CD14-positive monocyte (primary cell): ENCODE measurements at regions not wholly inside any gene's neighbourhood (a gene's known extent, or its start where the extent isn't known, plus 50 kb on each side); places are given as distances from the start of the nearest gene placed in this dataset.

ENCODE experiments used
- DNase-seq, 3 donors: peaks; one replicate each; pipeline ENCODE4 v3.0.0-alpha.2; 2011 to 2022
- H2AFZ ChIP-seq: 2 replicates; pipeline ENCODE4 v1.6.0; 2012; ENCODE audit warnings: mild to moderate bottlenecking, low read depth, low read length, inconsistent platforms; ENCODE audit not compliant: insufficient read depth, poor library complexity, severe bottlenecking
- H3K27ac ChIP-seq, 2 donors: 1 replicate in 1 of 2; 2 replicates in 1 of 2; pipeline ENCODE4 v1.5.1; 2012 to 2013; ENCODE audit warnings: low read length in 2 of 2, control low read depth in 1 of 2, inconsistent platforms in 1 of 2, low read depth in 1 of 2, mild to moderate bottlenecking in 1 of 2
- H3K27me3 ChIP-seq, 2 donors: one replicate each; pipeline versions ENCODE4 v1.6.0 to v1.6.1; 2011 to 2013; ENCODE audit warnings: low read length in 2 of 2; ENCODE audit not compliant: control insufficient read depth in 2 of 2, insufficient read depth in 2 of 2
- H3K36me3 ChIP-seq, 2 donors: replicated peaks in 1 of 2; 1 replicate in 1 of 2; 2 replicates in 1 of 2; pipeline versions ENCODE4 v1.5.1 to v1.6.1; 2012 to 2013; ENCODE audit warnings: low read length in 2 of 2, control low read depth in 1 of 2, inconsistent platforms in 1 of 2, mild to moderate bottlenecking in 1 of 2; ENCODE audit not compliant: insufficient read depth in 2 of 2, control insufficient read depth in 1 of 2
- H3K4me1 ChIP-seq, 2 donors: 1 replicate in 1 of 2; 2 replicates in 1 of 2; pipeline versions ENCODE4 v1.5.1 to v1.6.1; 2012 to 2013; ENCODE audit warnings: low read length in 2 of 2, control low read depth in 1 of 2, inconsistent platforms in 1 of 2, mild to moderate bottlenecking in 1 of 2, moderate library complexity in 1 of 2; ENCODE audit not compliant: insufficient read depth in 2 of 2, control insufficient read depth in 1 of 2
- H3K4me2 ChIP-seq: replicated peaks from 2 replicates; pipeline ENCODE3; 2012; ENCODE audit warnings: low read length, moderate library complexity, mild to moderate bottlenecking; ENCODE audit not compliant: poor library complexity, severe bottlenecking; ENCODE audit errors: extremely low read depth
- H3K4me3 ChIP-seq, 3 experiments: fragments of 200-600 bp in 1 of 3; sonication (generic) in 1 of 3; replicated peaks in 1 of 3; 1 replicate in 2 of 3; 2 replicates in 1 of 3; pipeline ENCODE4 v1.5.1; 2011 to 2013; ENCODE audit warnings: low read length in 3 of 3, mild to moderate bottlenecking in 3 of 3, control low read depth in 2 of 3, low read depth in 2 of 3, inconsistent platforms in 1 of 3, moderate library complexity in 1 of 3
- H3K79me2 ChIP-seq: 2 replicates; pipeline ENCODE4 v1.6.0; 2012; ENCODE audit warnings: mild to moderate bottlenecking, control low read depth, inconsistent platforms, low read length, moderate library complexity; ENCODE audit not compliant: insufficient read depth
- H3K9ac ChIP-seq: 2 replicates; pipeline ENCODE4 v1.6.0; 2017; ENCODE audit warnings: low read length, mild to moderate bottlenecking; ENCODE audit not compliant: insufficient read depth, poor library complexity, severe bottlenecking
- H3K9me3 ChIP-seq, 2 donors: replicated peaks in 1 of 2; 1 replicate in 1 of 2; 2 replicates in 1 of 2; pipeline versions ENCODE4 v1.5.1 to v1.6.1; 2012 to 2013; ENCODE audit warnings: low read length in 2 of 2, control low read depth in 1 of 2; ENCODE audit not compliant: control insufficient read depth in 1 of 2, insufficient read depth in 1 of 2
- H4K20me1 ChIP-seq: 2 replicates; pipeline ENCODE4 v1.6.0; 2012; ENCODE audit warnings: mild to moderate bottlenecking, low read length, control low read depth, moderate library complexity; ENCODE audit not compliant: insufficient read depth
- H3K27ac Mint-ChIP-seq, 7 donors: one replicate each; pipeline ENCODE4 v1.8.0; 2020; ENCODE audit warnings: mild to moderate bottlenecking in 7 of 7, mixed read lengths in 7 of 7, moderate library complexity in 6 of 7, inconsistent platforms in 2 of 7
- H3K27me3 Mint-ChIP-seq, 3 donors: one replicate each; pipeline ENCODE4 v1.8.0; 2021 to 2022; ENCODE audit warnings: low read depth in 3 of 3, mild to moderate bottlenecking in 3 of 3, mixed read lengths in 3 of 3, moderate library complexity in 3 of 3, inconsistent platforms in 1 of 3
- H3K36me3 Mint-ChIP-seq, 2 donors: one replicate each; pipeline ENCODE4 v1.8.0; 2020; ENCODE audit warnings: mixed read lengths in 2 of 2, inconsistent platforms in 1 of 2, mild to moderate bottlenecking in 1 of 2
- H3K4me1 Mint-ChIP-seq: one replicate; pipeline ENCODE4 v1.8.0; 2020; ENCODE audit warnings: mild to moderate bottlenecking, mixed read lengths
- H3K4me3 Mint-ChIP-seq, 2 donors: one replicate each; pipeline ENCODE4 v1.8.0; 2020; ENCODE audit warnings: mild to moderate bottlenecking in 2 of 2, mixed read lengths in 2 of 2, moderate library complexity in 1 of 2
- H3K9me3 Mint-ChIP-seq, 7 donors: one replicate each; pipeline ENCODE4 v1.8.0; 2020 to 2022; ENCODE audit warnings: mixed read lengths in 7 of 7, mild to moderate bottlenecking in 6 of 7, moderate library complexity in 6 of 7, inconsistent platforms in 2 of 7
- WGBS: methylation state at CpG from one replicate; pipeline ENCODE4 v1.1.5; 2013; ENCODE audit warnings: missing lambda C conversion rate; ENCODE audit not compliant: insufficient coverage; 5-methylcytosine and 5-hydroxymethylcytosine counted together
- intact Hi-C, 2 donors: fragments of 100-400 bp; cut with micrococcal nuclease; formaldehyde crosslinking; loops; one replicate each; pipeline versions ENCODE4 v1.15.0 to v1.15.1; 2023
- TF ChIP-seq, protein P1 (sequence below): fragments of 200-600 bp; IDR thresholded peaks from one replicate; pipeline ENCODE4 v1.8.0; 2022; ENCODE audit warnings: antibody characterized with exemption, mild to moderate bottlenecking

DNA sequence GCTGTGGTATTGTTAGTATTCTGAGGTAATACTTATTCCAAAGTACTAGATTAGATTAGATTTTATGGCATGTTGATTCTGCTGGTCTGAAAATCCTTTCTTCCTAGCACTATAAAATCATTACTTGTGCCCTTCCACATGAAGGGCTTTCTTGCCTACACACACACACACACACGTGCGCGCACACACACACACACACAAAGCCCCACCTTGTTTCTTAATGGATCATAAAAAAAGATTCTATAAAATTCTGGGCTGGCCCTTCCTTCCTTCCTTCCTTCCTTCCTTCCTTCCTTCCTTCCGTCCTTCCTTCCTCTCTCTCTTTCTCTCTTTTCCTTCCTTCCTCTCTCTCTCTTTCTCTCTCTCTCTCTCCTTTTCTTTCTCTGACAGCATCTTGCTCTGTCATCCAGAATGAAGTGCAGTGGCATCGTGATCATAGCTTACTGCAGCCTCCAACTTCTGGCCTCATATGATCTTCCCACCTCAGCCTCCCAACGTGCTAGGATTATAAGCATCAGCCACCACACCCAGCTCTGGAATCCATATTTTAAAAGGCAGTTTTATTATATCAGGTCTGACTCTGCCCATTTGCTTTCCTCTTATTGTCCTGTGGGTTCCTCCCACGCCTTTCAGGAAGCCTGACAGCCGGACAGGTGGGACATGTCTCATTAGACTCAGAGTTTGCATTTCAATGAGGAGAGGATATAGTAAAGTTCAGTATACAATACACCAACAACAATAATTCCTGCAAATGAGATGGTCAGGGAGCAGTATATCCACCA lies 321.1 kb downstream of the PIK3C3 start:
- H3K4me2 ChIP-seq: no peak overlapping the region
- no peaks in the 10 kb centered on the region for H3K79me2 ChIP-seq
- no peaks in the 10 kb centered on the region for H3K36me3 ChIP-seq
- no peak for DNase-seq
- no peak overlapping the region for H3K27ac ChIP-seq
- H3K9ac ChIP-seq: no peak overlapping the region
- H3K27ac Mint-ChIP-seq: no peak overlapping the region
- H3K9me3 ChIP-seq: no peaks in the 10 kb centered on the region
- intact Hi-C loops: no loop called here
- no peaks in the 10 kb centered on the region for H3K27me3 ChIP-seq
- no peaks in the 10 kb centered on the region for H3K36me3 Mint-ChIP-seq
- no peaks in the 10 kb centered on the region for H4K20me1 ChIP-seq
- H3K4me1 Mint-ChIP-seq: no peaks in the 10 kb centered on the region
- H2AFZ ChIP-seq: no peak overlapping the region
- WGBS: 50% methylated on average over 4 of the region's 8 CpGs
- H3K4me3 ChIP-seq: no peak overlapping the region
- H3K4me3 Mint-ChIP-seq: no peak overlapping the region
- H3K27me3 Mint-ChIP-seq: peaks cover 0 to 4% (median 3%) of the 10 kb centered on the region in 3 donors
- no peaks in the 10 kb centered on the region for H3K4me1 ChIP-seq
- TF ChIP-seq, protein P1, sequence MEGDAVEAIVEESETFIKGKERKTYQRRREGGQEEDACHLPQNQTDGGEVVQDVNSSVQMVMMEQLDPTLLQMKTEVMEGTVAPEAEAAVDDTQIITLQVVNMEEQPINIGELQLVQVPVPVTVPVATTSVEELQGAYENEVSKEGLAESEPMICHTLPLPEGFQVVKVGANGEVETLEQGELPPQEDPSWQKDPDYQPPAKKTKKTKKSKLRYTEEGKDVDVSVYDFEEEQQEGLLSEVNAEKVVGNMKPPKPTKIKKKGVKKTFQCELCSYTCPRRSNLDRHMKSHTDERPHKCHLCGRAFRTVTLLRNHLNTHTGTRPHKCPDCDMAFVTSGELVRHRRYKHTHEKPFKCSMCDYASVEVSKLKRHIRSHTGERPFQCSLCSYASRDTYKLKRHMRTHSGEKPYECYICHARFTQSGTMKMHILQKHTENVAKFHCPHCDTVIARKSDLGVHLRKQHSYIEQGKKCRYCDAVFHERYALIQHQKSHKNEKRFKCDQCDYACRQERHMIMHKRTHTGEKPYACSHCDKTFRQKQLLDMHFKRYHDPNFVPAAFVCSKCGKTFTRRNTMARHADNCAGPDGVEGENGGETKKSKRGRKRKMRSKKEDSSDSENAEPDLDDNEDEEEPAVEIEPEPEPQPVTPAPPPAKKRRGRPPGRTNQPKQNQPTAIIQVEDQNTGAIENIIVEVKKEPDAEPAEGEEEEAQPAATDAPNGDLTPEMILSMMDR: no peak
- H3K9me3 Mint-ChIP-seq: peaks cover 0 to 2% (median 0%) of the 10 kb centered on the region in 7 donors

DNA sequence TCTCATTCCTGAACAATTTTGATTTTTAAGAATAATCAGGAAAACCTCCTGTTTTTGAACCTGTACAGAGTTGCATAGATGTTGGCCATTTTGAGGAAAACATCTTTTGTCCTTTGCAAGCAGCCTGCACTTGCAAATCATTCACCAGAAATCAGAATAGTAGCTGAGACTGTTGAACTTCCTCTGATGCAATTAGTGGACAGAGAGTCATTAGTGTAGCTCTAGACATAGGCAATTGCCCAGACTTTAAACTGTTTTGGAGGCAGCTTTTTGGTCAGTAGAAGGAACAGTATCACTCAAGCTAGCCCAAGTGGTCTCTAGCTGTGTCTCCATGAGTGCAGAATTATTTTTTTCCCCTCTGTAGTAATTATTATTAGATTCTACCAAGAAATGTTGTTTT lies 326.1 kb downstream of the PIK3C3 start:
- Histone ChIP-seq H3K27me3 (no peaks in the 10 kb centered on the region), H3K36me3 (no peaks in the 10 kb centered on the region), H2AFZ (no peak overlapping the region), H3K9ac (no peak overlapping the region), H3K4me3 (no peak overlapping the region), H3K4me1 (no peaks in the 10 kb centered on the region), H3K27ac (no peak overlapping the region), H3K9me3 (no peaks in the 10 kb centered on the region), H4K20me1 (no peaks in the 10 kb centered on the region), H3K79me2 (no peaks in the 10 kb centered on the region), H3K4me2 (no peak overlapping the region)
- Mint-ChIP-seq H3K4me1 (no peaks in the 10 kb centered on the region), H3K36me3 (no peaks in the 10 kb centered on the region), H3K27ac (no peak overlapping the region), H3K9me3 (peaks cover 0 to 2% (median 0%) of the 10 kb centered on the region in 7 donors), H3K27me3 (peaks cover 2 to 5% (median 4%) of the 10 kb centered on the region in 3 donors), H3K4me3 (no peak overlapping the region)
- TF ChIP-seq, protein P1: no peak
- no peak for DNase-seq
- intact Hi-C loops: no loop called here
